GM18519 (cell line): ENCODE measurements at regions not wholly inside any gene's neighbourhood (a gene's known extent, or its start where the extent isn't known, plus 50 kb on each side); places are given as distances from the start of the nearest gene placed in this dataset.

Experiments used
- ATAC-seq: cut with Tn5 transposase; IDR thresholded peaks from one replicate; pipeline ENCODE4 v1.9.1; 2021; ENCODE audit warnings: mild to moderate bottlenecking, moderate library complexity; ENCODE audit not compliant: unreplicated experiment, low FRiP score

- no peak for ATAC-seq
These were observed 85.6 kb downstream of the SNAPC1 start for GRCh38 chr14:61847861-61848260.

- no peak for ATAC-seq
These were observed 92.7 kb downstream of the SNAPC1 start for GRCh38 chr14:61854898-61855297.

- ATAC-seq = peak; percentile 95
These were observed 98.2 kb downstream of the SNAPC1 start for GRCh38 chr14:61860294-61860918.

DNA sequence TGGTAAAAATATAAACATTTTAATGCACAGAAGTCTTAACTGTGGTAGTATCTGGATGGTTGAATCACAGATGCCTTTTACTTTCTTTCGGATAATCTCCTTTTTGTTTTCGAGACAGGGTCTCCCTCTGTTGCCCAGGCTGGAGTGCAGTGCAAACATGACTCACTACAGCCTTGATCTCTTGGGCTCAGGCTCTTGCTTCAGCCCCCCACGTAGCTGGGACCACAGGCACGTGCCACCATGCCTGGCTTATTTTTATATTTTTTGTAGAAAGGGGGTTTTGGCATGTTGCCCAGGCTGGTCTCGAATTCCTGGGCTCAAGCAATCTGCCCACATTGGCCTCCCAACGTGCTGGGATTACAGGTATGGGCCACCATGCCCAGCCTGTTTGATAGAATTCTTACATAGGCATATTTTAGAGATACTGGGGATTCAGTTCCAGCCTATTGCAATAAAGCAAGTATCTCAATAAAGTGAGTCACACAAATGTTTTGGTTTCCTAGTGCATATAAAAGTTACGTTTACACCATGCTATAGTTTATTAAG is 99.2 kb downstream of the SNAPC1 start:
- ATAC-seq = no peak

GRCh38 chr14:61864329-61864898 is 102.2 kb downstream of the SNAPC1 start:
- ATAC-seq = no peak

DNA sequence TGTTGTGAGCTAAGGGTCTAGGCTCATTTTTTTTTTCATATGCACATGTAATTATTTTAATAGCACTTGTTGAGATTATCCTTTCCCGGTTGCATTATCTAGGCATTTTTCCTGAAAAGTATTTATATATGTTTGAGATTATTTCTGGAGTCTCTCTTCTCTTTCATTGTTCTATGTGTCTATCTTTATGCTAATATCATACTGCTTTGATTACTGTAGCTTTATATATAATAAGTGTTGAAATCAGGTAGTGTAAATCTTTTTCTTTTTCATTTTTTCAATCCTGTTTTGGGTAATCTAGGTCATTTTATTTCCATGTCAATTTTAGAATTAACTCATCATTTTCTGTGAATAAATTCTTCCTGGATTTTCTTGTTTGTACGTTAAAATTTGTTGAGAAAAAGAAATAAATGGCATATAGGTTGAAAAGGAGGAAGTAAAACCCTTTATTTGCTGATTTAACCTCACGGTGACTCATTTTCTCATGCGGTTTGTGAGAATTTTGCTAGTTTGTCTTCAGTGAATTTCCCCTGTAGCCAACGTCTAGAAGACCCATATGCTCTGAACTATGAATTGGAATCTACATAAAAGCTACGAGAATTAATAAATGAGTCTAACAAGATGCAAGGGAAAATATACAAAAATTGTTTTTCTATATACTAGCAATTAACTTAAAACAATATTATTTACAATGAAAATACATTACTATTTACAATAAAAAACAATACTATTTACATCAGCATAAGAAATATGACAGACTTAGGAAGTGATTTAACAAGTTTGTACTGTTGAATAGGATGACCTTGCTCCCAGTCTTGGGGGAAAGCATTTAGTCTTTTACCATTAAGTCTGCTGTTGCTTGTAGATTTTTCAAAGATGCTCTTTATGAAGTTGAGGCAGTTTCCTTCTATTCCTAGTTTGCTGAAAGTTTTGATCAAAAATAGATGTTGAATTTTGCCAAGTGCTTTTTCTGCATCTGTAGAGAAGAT is 105.0 kb downstream of the SNAPC1 start:
- ATAC-seq = peak; percentile 96

DNA sequence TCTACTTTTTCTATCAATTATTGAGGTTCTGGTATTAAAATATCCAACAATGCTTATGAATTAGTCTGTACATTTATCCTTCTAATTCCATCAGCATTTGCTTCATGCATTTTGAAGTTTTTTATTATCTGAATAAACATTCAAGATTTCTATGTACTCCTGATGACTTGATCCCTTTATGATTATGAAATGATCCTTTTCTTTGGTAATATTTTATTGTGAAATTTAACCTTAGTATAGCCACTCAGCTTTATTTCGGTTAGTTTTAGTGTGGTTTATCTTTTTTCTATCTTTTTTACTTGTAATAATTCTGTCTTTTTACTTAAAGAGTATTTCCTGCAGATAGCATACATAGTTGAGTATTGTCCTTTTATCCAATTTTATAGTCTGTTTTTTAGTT is 106.6 kb downstream of the SNAPC1 start:
- ATAC-seq = no peak

DNA sequence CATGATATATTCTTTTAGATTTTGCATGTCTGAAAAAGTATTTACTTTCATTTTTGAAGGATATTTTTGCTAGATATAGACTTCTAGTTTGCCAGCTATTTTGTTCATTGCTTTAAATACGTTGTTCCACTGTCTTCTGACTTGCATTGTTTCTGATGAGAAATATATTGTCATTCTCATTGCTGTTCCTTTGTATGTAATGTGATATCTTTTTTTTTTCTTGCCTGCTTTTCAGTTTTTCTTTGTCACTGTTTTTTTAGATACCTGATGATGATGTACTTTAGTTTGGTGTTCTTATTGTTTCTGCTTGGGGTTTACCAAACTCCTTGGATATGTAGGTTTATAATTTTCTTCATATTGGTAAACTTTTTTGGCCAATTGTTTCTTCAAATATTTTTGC is 107.9 kb downstream of the SNAPC1 start:
- ATAC-seq = no peak

GRCh38 chr14:61872452-61872851 is 110.2 kb downstream of the SNAPC1 start:
- peak; percentile 94 for ATAC-seq

GRCh38 chr14:61875483-61875882 is 113.3 kb downstream of the SNAPC1 start:
- no peak for ATAC-seq

- ATAC-seq = no peak
These were observed 114.3 kb downstream of the SNAPC1 start for GRCh38 chr14:61876362-61877034.

DNA sequence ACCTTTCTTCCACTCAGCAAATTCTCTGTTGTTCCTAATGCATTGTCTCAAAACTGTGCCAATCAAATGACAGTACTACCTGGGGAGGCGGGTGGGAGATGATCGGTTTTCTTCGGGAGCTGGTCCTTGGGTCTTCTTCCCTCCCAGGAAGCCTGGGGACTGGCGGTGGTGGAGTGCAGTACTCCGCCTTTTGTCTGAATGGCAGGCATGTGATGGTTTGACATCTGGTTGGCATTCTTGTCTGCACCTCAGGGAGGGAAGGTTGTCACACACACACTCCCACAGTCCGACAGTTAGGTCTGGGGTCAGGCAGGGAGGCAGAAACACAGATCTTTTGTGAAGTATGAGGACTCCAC is 114.8 kb downstream of the SNAPC1 start:
- no peak for ATAC-seq

DNA sequence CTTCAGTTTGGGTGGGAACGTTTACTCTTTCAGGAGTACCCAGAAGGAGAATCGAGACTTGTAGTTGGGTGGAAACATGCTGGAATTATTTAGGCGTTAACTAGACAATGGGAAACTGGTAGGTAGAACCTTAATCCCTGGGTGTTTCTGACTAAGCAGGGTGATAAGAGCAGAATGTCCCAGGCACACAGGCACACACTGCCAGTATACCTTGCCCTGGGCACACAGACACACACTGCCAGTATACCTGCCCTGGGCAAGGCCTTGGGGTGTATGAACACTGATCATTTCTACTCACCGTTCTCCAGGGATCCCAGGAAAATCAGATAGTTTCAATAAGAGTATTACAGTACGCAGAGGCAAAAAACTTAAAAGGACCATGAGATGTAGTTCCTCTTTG is 115.5 kb downstream of the SNAPC1 start:
- no peak for ATAC-seq

- ATAC-seq = no peak
These were observed 116.7 kb downstream of the SNAPC1 start for GRCh38 chr14:61878931-61879330.

DNA sequence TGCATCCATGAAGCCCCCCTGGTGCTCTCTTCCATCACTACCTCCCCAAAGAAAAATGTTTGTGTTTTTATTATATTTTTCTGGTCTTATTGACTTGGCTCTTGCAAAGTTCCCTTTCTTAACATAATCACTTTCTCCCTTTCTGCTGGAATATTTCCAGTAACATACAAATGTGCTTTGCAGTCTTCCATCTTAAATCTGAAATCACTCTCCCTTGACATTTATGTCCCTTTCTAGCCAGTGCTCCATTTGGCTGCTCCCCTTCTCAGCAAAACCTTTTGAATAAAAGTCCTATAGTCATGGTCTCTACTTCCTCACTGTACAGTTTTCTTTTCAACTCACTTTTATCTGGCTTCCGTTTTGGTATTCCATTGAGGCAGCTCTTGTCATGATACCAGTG is 118.8 kb downstream of the SNAPC1 start:
- no peak for ATAC-seq

DNA sequence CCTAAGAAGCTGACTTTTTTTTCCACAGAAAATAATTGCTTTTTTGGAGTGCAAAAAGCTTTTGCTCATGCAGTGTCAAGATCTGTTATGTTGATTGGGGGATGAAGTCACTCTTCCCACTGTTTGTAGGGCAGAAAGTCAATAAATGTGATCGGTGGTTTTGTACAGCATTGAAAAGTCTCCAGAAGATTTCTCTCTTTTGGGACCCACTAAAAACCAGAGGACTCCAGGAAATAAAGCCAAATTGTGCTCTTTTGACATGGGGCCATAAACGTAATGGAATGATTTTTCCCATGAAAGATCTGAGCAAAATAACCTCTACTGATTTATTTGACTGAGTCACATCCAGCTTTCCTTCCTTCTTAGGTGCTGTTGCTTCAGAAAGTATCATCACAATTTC is 122.5 kb downstream of the SNAPC1 start:
- ATAC-seq = no peak

DNA sequence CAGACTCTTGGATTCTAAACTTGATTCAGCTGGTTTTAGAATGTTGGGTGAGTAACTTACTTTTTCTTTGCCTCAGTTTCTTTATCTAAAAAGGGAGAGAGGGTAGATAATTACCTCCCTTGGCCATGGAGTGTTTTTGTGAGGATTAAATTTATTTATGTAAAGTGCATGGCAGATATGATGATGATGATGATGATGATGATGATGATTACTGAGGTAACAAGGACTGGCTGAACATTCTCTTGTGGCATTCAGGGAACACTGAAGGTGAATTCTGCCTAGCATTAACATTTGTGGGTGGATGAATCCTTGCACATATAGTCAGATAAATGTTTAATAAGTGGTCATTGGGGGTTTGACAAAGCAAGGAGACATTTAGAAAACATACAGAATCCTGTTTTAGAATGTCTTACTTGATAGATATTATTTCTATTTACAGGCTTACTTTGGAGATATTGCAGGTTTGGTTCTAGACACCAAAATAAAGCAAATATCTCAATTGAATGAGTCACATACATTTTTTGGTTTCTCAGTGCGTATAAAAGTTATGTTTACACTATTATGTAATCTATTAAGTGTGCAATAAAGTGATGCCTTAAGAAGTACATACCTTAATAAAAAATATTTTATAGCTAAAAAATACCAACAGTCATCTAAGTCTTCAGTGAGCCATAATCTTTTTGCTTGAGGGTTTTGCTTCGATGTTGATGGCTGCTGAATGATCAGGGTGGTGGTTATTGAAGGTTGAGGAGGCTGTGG is 123.2 kb downstream of the SNAPC1 start:
- ATAC-seq = no peak

DNA sequence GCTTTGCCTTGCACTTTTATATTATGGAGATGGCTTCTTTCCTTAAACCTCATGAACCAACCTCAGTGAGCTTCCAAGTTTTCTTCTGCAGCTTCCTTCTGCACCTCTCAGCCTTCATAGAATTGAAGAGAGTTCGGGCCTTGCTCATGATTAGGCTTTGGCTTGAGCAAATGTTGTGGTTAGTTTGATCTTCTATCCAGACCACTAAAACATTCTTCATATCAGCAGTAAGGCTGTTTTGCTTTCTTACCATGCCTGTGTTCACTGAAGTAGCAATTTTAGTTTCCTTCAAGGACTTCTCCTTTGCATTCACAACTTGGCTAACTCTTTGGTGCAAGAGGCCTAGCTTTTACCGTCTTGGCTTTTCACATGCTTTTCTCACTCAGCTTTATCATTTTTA is 125.4 kb downstream of the SNAPC1 start:
- ATAC-seq = no peak

GRCh38 chr14:61889914-61890351 is 127.7 kb downstream of the SNAPC1 start:
- peak; percentile 99 for ATAC-seq

- no peak for ATAC-seq
These were observed 128.9 kb downstream of the SNAPC1 start for GRCh38 chr14:61891170-61891569.
